ENCODE measurements at regions not wholly inside any gene's neighbourhood (a gene's known extent, or its start where the extent isn't known, plus 50 kb on each side); places are given as distances from the start of the nearest gene placed in this dataset.

- no peaks in the 10 kb centered on the region for H4K20me1 ChIP-seq (ENCODE audit: control insufficient read depth, insufficient read depth, insufficient read length)
- Mint-ChIP-seq H3K4me1 (peaks cover 11 to 22% of the 10 kb centered on the region in 2 experiments), H3K27ac (peak overlapping the region in 1 of 3 experiments; percentile 54; a peak in 1 of 7 replicates), H3K4me3 (no peak overlapping the region), H3K9me3 (no peaks in the 10 kb centered on the region), H3K27me3 (ENCODE audit: low read depth) (no peaks in the 10 kb centered on the region), H3K36me3 (ENCODE audit: insufficient read depth in 1 of 3, low read depth in 3 of 3) (no peaks in the 10 kb centered on the region)
- H2BK20ac ChIP-seq (ENCODE audit: low read depth, low read length, poor library complexity, severe bottlenecking), result no peak overlapping the region
- DNase-seq, result no peak
- H3K4me1 ChIP-seq (ENCODE audit: insufficient read depth, low read length), result no peaks in the 10 kb centered on the region
- H3K27me3 ChIP-seq (ENCODE audit: insufficient read depth, low read length), result no peaks in the 10 kb centered on the region
- no peak overlapping the region for H2AFZ ChIP-seq (ENCODE audit: low read length)
- H3K56ac ChIP-seq (ENCODE audit: insufficient read length, low read depth, low read length), result no peak overlapping the region
- no peak overlapping the region for H3T11ph ChIP-seq (ENCODE audit: low read length)
- H3K9me3 ChIP-seq (ENCODE audit: control insufficient read depth, low read depth, low read length), result no peaks in the 10 kb centered on the region
- no peak overlapping the region for H3K27ac ChIP-seq (ENCODE audit: insufficient read length, low read depth, low read length)
- H4K5ac ChIP-seq (ENCODE audit: insufficient read length, low read depth, low read length), result no peak overlapping the region
- H2BK15ac ChIP-seq (ENCODE audit: low read depth, low read length), result no peak overlapping the region
- H4K91ac ChIP-seq (ENCODE audit: insufficient read length, low read depth, low read length), result no peak overlapping the region
- WGBS (ENCODE audit: extremely low coverage, insufficient read length, low lambda C conversion rate), result no CpG with 5 or more reads among the region's 3 CpGs
- peaks cover 2% of the 10 kb centered on the region for H3K79me1 ChIP-seq (ENCODE audit: insufficient read depth, low read depth, low read length, poor library complexity, severe bottlenecking)
- no peak overlapping the region for H2AK5ac ChIP-seq (ENCODE audit: insufficient read length, low read length)
- H3K14ac ChIP-seq (ENCODE audit: insufficient read depth, low read length), result no peak overlapping the region
- no peak overlapping the region for H2BK12ac ChIP-seq (ENCODE audit: insufficient read length, low read depth, low read length)
- no peak overlapping the region for H3K4me2 ChIP-seq (ENCODE audit: insufficient read depth, insufficient read length, low read length)
- no peak for TF ChIP-seq CTCF (conservative IDR thresholded peaks at IDR 0.05)
- no peak overlapping the region for H3K9ac ChIP-seq (ENCODE audit: extremely low read depth, insufficient read length, low read length)
- H3K79me2 ChIP-seq (ENCODE audit: insufficient read depth, low read length), result no peaks in the 10 kb centered on the region
- H3K18ac ChIP-seq (ENCODE audit: insufficient read length, low read depth, low read length), result no peak overlapping the region
- H4K8ac ChIP-seq (replicated peaks; ENCODE audit: insufficient read length, low read depth, low read length), result no peak overlapping the region
- no peak overlapping the region for H2BK5ac ChIP-seq (ENCODE audit: insufficient read length, low read length)
- H3K4ac ChIP-seq (ENCODE audit: low read depth, low read length), result no peak overlapping the region
- H2BK120ac ChIP-seq (ENCODE audit: low read depth, low read length, poor library complexity, severe bottlenecking), result no peak overlapping the region
- H3K23ac ChIP-seq (ENCODE audit: insufficient read length, low read depth, low read length), result no peak overlapping the region
- no peaks in the 10 kb centered on the region for H3K23me2 ChIP-seq (ENCODE audit: insufficient read length, low read depth, low read length, poor library complexity, severe bottlenecking)
Observed at GRCh38 chr6:138638604-138639003, 135.0 kb upstream of the CCDC28A start.
